Left lung (tissue), 4 donors: ENCODE measurements at regions not wholly inside any gene's neighbourhood (a gene's known extent, or its start where the extent isn't known, plus 50 kb on each side); places are given as distances from the start of the nearest gene placed in this dataset.

ENCODE experiments used
- ATAC-seq: fragments of 200-7000 bp; cut with Tn5 transposase; one replicate; pipeline ENCODE4 v1.9.1; 2020; ENCODE audit warnings: moderate library complexity
- DNase-seq, 4 donors: peaks; one replicate each; pipeline ENCODE4 v3.0.0-alpha.2; 2013 to 2020
- H3K27ac ChIP-seq, 2 donors: fragments of 200-600 bp; sonication (generic) in 1 of 2; one replicate each; pipeline versions ENCODE4 v1.5.0 to v1.8.0; 2020 to 2021
- H3K27me3 ChIP-seq, 2 donors: fragments of 200-600 bp; sonication (generic) in 1 of 2; one replicate each; pipeline versions ENCODE4 v1.5.0 to v1.8.0; 2020 to 2021
- H3K36me3 ChIP-seq, 2 donors: fragments of 200-600 bp; sonication (generic) in 1 of 2; one replicate each; pipeline versions ENCODE4 v1.5.0 to v1.8.0; 2020 to 2021
- H3K4me1 ChIP-seq, 2 donors: fragments of 200-600 bp; one replicate each; pipeline ENCODE4 v1.8.0; 2021
- H3K4me3 ChIP-seq, 2 donors: fragments of 200-600 bp; sonication (generic) in 1 of 2; one replicate each; pipeline versions ENCODE4 v1.5.0 to v1.8.0; 2020 to 2021; ENCODE audit warnings: mild to moderate bottlenecking in 1 of 2
- H3K9me3 ChIP-seq, 2 donors: fragments of 200-600 bp; sonication (generic) in 1 of 2; one replicate each; pipeline versions ENCODE4 v1.5.0 to v1.8.0; 2020 to 2021
- intact Hi-C, 2 donors: fragments of 100-400 bp; cut with DNase I; formaldehyde crosslinking; loops; one replicate each; pipeline versions ENCODE4 v1.11.2 to v1.14.2; 2022
- TF ChIP-seq, protein P1 (sequence below), 2 donors: fragments of 200-600 bp; sonication (generic) in 1 of 2; IDR thresholded peaks; one replicate each; pipeline versions ENCODE4 v1.5.0 to v1.8.0; 2021; ENCODE audit warnings: antibody characterized with exemption in 2 of 2
- donor health status: DM: no; HTN: yes; CAD: no.
- donor health status: DM: no; HTN: no; CAD: no.

GRCh38 chr1:111556325-111557037 lies 53.0 kb upstream of the ADORA3 start:
- Histone ChIP-seq H3K27me3 (no peaks in the 10 kb centered on the region), H3K27ac (no peak overlapping the region), H3K9me3 (no peaks in the 10 kb centered on the region), H3K4me3 (no peak overlapping the region), H3K36me3 (no peaks in the 10 kb centered on the region), H3K4me1 (no peaks in the 10 kb centered on the region)
- no peak for ATAC-seq
- no peak for DNase-seq
- intact Hi-C loops, result no loop called here
- TF ChIP-seq, protein P1, sequence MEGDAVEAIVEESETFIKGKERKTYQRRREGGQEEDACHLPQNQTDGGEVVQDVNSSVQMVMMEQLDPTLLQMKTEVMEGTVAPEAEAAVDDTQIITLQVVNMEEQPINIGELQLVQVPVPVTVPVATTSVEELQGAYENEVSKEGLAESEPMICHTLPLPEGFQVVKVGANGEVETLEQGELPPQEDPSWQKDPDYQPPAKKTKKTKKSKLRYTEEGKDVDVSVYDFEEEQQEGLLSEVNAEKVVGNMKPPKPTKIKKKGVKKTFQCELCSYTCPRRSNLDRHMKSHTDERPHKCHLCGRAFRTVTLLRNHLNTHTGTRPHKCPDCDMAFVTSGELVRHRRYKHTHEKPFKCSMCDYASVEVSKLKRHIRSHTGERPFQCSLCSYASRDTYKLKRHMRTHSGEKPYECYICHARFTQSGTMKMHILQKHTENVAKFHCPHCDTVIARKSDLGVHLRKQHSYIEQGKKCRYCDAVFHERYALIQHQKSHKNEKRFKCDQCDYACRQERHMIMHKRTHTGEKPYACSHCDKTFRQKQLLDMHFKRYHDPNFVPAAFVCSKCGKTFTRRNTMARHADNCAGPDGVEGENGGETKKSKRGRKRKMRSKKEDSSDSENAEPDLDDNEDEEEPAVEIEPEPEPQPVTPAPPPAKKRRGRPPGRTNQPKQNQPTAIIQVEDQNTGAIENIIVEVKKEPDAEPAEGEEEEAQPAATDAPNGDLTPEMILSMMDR (IDR thresholded peaks at IDR 0.05), result no peak

DNA sequence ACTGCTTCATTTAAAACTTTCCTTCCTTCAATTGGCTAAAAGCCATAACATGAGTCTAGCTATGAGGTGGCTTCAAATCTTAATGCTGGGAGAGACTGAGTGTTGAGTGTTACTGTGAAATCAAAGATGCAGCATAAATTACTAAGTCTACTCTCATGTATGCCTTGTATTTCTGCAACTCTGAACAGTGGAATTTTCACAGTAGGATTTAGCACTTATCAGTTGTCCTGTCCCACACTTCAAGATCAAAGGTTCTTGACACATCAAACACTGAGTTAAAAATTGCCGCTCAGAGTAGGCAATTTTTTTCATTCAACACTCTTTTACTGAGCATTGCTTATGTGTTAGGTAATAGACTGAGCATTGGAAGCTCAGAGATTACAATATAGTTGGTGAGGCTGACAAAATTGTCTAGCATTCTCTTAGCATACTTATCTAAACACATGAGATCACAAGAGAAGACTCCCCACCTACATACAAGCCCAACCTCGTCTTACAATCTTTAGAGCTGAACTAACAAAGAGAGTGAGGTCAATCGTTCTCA lies 56.4 kb upstream of the ADORA3 start:
- Histone ChIP-seq H3K4me3 (no peak overlapping the region), H3K9me3 (no peaks in the 10 kb centered on the region), H3K27me3 (no peaks in the 10 kb centered on the region), H3K4me1 (no peaks in the 10 kb centered on the region), H3K27ac (no peak overlapping the region), H3K36me3 (no peaks in the 10 kb centered on the region)
- intact Hi-C loops, result no loop called here
- TF ChIP-seq, protein P1 (IDR thresholded peaks at IDR 0.05), result no peak
- peak in 1 of 4 donors; percentile 24 for DNase-seq
- peak; percentile 70 for ATAC-seq

DNA sequence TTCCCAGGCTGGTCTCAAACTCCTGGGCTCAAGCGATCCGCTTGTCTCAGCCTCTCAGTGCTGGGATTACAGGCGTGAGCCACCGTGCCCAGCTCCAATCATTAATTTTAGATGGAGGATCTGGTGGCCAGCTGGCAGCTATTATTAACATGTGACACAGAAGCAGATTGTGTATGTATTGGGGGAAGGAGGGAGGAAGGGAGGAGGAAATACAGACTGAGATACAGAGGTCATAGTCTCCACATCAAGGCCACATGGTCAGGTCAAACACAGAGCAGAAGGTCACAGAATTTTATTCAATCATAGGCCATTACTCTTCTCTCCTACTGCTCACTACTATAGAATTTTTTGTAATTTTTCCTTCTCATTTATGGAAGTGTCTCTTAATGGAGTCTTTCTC lies 57.9 kb upstream of the ADORA3 start:
- no peak for DNase-seq

GRCh38 chr1:111563619-111564018 lies 56.0 kb upstream of the RAP1A start:
- H3K27ac ChIP-seq, result no peak overlapping the region
- no peaks in the 10 kb centered on the region for H3K9me3 ChIP-seq
- H3K36me3 ChIP-seq, result no peaks in the 10 kb centered on the region
- no peaks in the 10 kb centered on the region for H3K27me3 ChIP-seq
- ATAC-seq, result no peak
- TF ChIP-seq, protein P1 (IDR thresholded peaks at IDR 0.05), result no peak
- intact Hi-C loops, result no loop called here
- DNase-seq, result no peak
- no peaks in the 10 kb centered on the region for H3K4me1 ChIP-seq
- no peak overlapping the region for H3K4me3 ChIP-seq

More for the DNA sequence above, 57.9 kb upstream of the ADORA3 start:
- TF ChIP-seq, protein P1 (IDR thresholded peaks at IDR 0.05), result no peak
- H3K4me1 ChIP-seq, result no peaks in the 10 kb centered on the region
- no peak overlapping the region for H3K4me3 ChIP-seq
- no peaks in the 10 kb centered on the region for H3K36me3 ChIP-seq
- no peaks in the 10 kb centered on the region for H3K27me3 ChIP-seq
- intact Hi-C loops, result no loop called here
- no peak overlapping the region for H3K27ac ChIP-seq
- no peaks in the 10 kb centered on the region for H3K9me3 ChIP-seq
- no peak for ATAC-seq

DNA sequence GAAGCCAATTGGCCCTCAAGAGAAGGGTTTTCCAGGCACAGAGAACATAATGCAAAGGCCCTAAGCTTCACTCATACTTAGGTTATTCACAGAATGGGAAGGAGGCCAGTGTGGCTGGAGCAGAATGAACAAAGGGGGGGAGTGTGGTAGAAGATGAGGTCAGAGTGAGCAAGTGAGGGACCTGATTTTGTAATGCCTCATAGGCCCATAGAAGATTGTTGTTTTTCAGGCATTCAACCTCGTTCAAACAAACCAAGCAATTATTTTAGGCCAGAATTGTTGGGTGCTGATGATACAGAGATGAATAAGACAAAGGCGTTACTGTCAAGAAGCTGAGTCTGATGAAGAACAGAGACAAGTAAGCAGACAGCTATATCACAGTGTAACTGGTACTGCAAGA lies 54.5 kb upstream of the RAP1A start:
- H3K4me3 ChIP-seq, result no peak overlapping the region
- intact Hi-C loops, result no loop called here
- H3K36me3 ChIP-seq, result no peaks in the 10 kb centered on the region
- H3K9me3 ChIP-seq, result no peaks in the 10 kb centered on the region
- H3K4me1 ChIP-seq, result no peaks in the 10 kb centered on the region
- ATAC-seq, result peak; percentile 25
- H3K27ac ChIP-seq, result no peak overlapping the region
- TF ChIP-seq, protein P1 (IDR thresholded peaks at IDR 0.05), result no peak
- DNase-seq, result no peak
- no peaks in the 10 kb centered on the region for H3K27me3 ChIP-seq
